Fibroblast of skin of back (primary cell): ENCODE measurements at regions not wholly inside any gene's neighbourhood (a gene's known extent, or its start where the extent isn't known, plus 50 kb on each side); places are given as distances from the start of the nearest gene placed in this dataset.
"Not testable (repeated sequence)": the region's sequence is repeated elsewhere in the genome, so short reads cannot be mapped to it uniquely, and the experiment has no call there.

ENCODE experiments used
- DNase-seq: peaks from one replicate; pipeline ENCODE4 v3.0.0-alpha.2; 2013

DNA sequence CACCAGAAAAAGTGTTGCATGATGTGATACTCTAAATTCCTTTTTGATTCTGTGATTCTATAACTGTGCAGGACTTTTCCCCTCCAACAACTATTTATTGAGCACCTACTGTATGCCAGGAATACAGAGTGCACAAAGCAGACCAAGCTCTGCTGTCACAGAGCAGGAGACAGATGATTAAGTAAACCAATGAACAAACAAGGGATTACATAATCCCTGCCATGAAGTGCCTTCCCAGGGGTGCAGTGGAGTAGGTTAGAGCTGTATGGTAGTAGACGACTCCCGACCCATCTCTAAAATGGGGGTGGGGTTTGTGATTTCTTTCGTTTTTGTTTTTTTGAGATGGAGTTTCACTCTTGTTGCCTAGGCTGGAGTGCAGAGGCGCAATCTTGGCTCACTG, 213.9 kb downstream of the TBX5 start:
- DNase-seq, result no peak

DNA sequence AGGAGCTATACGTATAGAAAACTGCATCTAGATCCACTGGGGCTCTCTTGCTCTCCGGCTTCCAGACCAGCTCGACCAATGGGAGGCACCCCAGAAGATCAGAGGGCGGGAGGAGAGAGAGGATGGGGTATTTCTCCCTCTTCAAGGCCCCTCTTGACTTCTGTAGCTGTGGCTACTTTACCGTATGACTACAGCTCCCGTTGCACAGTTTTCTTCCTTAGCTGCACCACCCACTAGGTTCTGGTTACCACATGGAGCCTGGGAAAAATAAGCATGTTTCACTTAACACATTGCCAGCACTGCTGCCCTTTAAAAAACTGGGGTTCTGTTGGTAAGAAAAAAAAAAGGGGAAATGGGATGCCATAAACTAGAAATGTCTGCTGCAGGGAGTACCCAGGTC, 214.4 kb downstream of the TBX5 start:
- no peak for DNase-seq

DNA sequence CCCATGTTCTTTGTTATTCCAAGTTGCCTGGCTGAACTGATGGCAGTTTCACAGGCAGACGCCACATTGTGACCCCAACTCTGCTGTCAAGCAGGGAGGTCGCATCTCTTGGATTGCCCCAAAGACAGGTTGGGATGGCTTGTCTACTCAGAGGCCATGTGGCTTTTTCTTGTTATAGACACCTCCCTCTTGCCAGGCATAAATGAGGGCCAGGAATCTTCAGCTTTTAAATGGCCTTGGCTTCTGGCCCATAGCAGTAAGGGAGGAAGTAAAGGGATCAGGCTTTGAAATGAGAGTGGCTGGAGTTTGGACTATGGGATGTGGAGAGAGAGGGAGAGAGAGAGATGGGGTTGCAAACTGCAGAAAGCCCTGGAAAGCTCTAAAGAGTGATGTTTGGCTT, 215.0 kb downstream of the TBX5 start:
- no peak for DNase-seq

DNA sequence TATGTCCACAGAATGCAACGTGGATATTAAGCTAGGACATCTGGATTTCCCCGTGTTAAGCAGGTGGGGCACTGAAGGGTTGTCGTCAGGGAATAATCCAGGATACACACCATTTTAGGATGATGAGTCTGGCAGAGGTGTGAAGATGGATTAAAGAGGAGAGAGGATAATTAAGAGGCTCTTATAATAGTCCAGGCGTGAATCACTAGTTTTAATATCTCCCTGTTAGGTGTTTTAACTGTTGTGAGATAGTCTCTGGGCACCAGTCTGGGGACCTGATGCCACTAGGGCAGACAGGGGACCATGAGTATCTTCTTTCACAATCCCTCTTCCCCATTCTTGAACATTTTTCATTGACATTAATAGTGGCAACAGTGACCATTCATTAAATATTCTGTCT, 216.7 kb downstream of the TBX5 start:
- no peak for DNase-seq

GRCh38 chr12:114186241-114187002, 219.5 kb downstream of the TBX5 start:
- no peak for DNase-seq

DNA sequence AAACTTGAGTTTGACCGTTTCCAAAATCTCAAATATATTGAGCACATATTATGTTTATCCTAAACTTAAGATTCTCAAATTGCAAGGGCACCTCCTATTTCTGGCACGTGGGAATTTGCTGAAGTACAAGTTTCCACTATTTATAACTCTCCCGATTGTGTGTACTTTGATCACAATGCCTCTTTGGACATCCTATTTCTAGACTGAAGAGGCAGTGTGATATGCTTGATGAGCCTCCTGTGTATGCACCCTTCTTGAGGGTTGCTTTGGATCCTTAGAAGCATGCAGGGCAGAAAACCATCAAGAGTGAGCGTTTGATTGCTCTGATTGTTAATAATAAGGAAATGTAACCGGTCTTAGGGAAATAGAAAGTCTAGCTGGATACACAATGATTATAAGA, 218.9 kb upstream of the RBM19 start:
- no peak for DNase-seq

GRCh38 chr12:114174326-114174725, 208.2 kb upstream of the RBM19 start:
- no peak for DNase-seq

- DNase-seq, result no peak
Observed at GRCh38 chr12:114172135-114172534, 206.0 kb upstream of the RBM19 start.

- no peak for DNase-seq
Observed at GRCh38 chr12:114168061-114168460, 201.9 kb upstream of the RBM19 start.

GRCh38 chr12:114167431-114167830, 201.3 kb upstream of the RBM19 start:
- DNase-seq, result no peak

GRCh38 chr12:114166362-114166761, 200.2 kb upstream of the RBM19 start:
- DNase-seq, result peak; percentile 5

- DNase-seq, result no peak
Observed at GRCh38 chr12:114165921-114166320, 199.8 kb upstream of the RBM19 start.

- no peak for DNase-seq
Observed at GRCh38 chr12:114164351-114164750, 198.2 kb upstream of the RBM19 start.

- peak; percentile 71 for DNase-seq
Observed at GRCh38 chr12:114163771-114164170, 197.6 kb upstream of the RBM19 start.

- DNase-seq, result no peak
Observed at GRCh38 chr12:114160445-114160844, 194.3 kb upstream of the RBM19 start.

- no peak for DNase-seq
Observed at GRCh38 chr12:114152890-114153289, 186.8 kb upstream of the RBM19 start.

- no peak for DNase-seq
Observed at GRCh38 chr12:114152066-114152465, 185.9 kb upstream of the RBM19 start.

- not testable (repeated sequence) for DNase-seq
Observed at GRCh38 chr12:114150584-114150983, 184.5 kb upstream of the RBM19 start.

DNA sequence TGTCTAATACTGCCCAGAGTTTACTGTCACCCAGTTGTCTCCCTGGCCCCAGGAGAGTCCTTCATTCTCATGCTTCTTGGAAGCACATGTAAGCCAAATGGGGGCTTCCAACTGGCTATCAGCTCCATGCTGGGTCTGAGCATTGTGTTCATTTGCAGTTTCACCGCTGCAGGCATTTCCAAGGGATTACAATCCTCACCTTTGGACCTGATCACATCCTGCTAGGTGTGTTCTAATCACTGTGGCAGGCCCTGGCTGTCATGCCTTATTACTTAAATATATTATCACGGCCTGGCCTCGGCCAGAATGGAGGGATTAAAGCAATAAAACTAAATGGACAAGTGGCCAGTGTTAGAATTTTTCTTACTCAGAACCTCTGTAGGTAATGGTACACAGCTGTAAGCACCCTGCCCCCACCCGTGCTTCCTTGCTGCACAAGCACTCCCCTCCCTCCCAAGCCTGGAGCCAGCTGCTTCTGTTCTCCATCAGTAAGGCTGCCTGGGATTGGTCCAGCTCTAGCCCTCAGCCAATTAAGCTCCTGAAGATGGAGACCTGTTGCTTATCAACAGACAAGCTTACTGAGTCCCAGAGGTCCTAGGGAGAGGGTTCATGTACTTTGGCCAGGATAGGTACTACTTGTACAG, 175.9 kb upstream of the RBM19 start:
- DNase-seq, result no peak

DNA sequence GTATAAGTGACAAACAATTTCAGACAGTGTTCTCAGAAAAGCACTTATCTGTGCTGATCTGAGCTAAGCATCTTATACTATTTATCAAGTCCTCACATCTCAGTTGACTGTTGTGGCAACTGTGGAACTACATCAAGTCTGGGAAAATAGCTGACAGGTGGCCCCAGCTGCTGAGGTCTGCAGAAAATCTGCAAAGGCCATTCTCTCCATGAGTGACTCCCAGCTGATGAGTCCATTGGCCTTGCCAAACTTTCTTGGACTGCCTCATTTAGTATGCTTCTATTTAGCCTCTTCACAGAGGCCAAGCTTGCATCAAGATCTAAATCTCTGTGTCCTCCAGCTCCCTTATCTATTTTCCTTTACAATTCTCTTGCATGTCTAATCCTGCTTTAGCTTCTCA, 174.5 kb upstream of the RBM19 start:
- DNase-seq, result no peak

GRCh38 chr12:114136631-114137030, 170.5 kb upstream of the RBM19 start:
- DNase-seq, result no peak

GRCh38 chr12:114134922-114135321, 168.8 kb upstream of the RBM19 start:
- no peak for DNase-seq

DNA sequence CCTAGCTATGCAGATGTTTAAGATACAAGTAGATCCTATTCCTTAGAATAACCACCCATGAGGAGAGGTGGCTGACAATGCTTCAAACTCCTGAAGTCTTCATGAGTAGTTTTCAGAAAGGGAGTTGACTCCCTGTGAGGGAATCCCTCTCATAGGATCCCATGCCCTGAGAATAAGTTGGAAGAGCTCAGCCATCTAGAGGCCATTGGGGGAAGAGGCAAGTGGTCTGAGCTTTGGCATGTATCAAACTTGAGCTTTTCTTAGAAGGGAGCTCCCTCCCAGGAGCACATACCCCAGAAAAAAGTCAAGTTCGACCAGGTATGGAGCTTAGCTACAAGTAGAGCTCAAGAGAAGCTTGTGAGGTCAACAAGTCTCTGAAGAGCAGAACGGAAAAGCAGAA, 165.7 kb upstream of the RBM19 start:
- DNase-seq, result no peak

DNA sequence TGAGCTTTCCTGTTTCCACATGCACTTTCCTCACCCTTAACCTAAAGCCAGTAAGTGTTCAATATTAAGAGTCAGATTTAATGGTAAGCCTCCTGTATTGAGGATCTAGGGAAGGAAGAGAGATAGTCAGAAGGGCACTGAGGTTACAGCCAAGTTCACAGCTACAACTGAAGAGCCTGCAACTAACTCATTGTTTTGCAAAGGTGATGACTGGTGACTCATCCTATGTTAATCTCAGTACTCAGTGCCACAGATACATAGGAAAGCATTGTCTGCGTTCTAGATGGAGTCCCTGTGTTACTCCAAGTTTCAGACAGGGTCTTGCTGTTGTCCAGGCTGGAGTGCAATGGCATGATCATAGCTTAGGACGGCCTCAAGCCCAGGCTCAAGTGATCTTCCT, 157.0 kb upstream of the RBM19 start:
- DNase-seq, result no peak

DNA sequence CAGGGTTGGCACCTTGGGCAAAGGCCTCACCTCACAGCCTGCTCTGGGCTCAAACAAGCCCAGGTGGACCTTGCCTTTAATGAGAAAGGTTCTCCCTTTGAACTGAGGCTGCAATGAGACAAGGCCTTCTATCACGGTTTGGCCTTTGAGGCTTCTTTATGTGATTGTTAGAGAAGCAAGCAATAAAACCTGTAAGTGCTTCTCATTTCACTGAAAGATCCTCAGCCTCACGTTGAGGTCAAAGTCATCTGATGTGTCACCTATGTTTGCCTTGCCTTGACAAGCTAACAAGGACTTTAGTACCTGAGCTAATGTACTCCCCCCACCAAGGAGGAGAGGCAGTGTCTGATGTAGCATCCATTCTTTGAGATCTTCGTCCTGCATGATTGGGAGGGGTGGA, 155.9 kb upstream of the RBM19 start:
- no peak for DNase-seq
